Endothelial cell (in vitro differentiated cells): ENCODE measurements at regions not wholly inside any gene's neighbourhood (a gene's known extent, or its start where the extent isn't known, plus 50 kb on each side); places are given as distances from the start of the nearest gene placed in this dataset.

Experiments used
- DNase-seq: peaks from one replicate; pipeline ENCODE4 v3.0.0; 2021; ENCODE audit warnings: low spot score
- H3K27ac Mint-ChIP-seq: one replicate; pipeline ENCODE4 v1.8.0; 2021; ENCODE audit warnings: mixed read lengths, inconsistent platforms; ENCODE audit not compliant: unreplicated experiment
- H3K27me3 Mint-ChIP-seq: one replicate; pipeline ENCODE4 v1.8.0; 2021; ENCODE audit warnings: mild to moderate bottlenecking, moderate library complexity, mixed read lengths, inconsistent platforms; ENCODE audit not compliant: unreplicated experiment
- H3K36me3 Mint-ChIP-seq: one replicate; pipeline ENCODE4 v1.8.0; 2021; ENCODE audit warnings: mild to moderate bottlenecking, low read depth, mixed read lengths, inconsistent platforms; ENCODE audit not compliant: unreplicated experiment
- H3K4me1 Mint-ChIP-seq: one replicate; pipeline ENCODE4 v1.8.0; 2021; ENCODE audit warnings: mild to moderate bottlenecking, mixed read lengths, inconsistent platforms; ENCODE audit not compliant: unreplicated experiment
- H3K4me3 Mint-ChIP-seq: one replicate; pipeline ENCODE4 v1.8.0; 2021; ENCODE audit warnings: mild to moderate bottlenecking, mixed read lengths, inconsistent platforms; ENCODE audit not compliant: unreplicated experiment
- H3K9me3 Mint-ChIP-seq: one replicate; pipeline ENCODE4 v1.8.0; 2021; ENCODE audit warnings: mixed read lengths, inconsistent platforms; ENCODE audit not compliant: unreplicated experiment
- TF ChIP-seq, protein P1 (sequence below): fragments of 200-600 bp; sonication (generic); IDR thresholded peaks from one replicate; pipeline ENCODE4 v1.5.0; 2021; ENCODE audit warnings: antibody characterized with exemption; ENCODE audit not compliant: unreplicated experiment

DNA sequence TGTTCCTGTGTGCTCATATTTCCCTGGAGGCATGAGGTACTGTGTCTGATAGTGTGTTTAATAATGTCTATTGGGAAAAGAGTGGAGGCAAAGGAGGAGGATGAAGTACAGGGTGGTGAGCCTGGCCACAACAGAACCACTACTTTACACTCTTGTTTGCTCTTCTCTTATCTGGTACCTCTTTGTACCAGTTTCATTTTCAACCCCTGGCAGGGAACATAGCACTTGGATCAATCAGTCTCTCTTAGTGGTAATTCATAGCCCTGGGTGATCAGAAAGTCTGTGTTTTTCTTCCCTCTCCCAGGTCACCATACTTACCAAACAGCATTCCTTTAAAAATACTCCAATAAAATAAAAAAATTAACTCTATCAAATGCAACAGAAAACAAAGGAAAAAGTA lies 105.4 kb downstream of the DMRT2 start:
- Mint-ChIP-seq H3K4me3 (no peak overlapping the region), H3K36me3 (no peaks in the 10 kb centered on the region), H3K4me1 (no peaks in the 10 kb centered on the region), H3K27ac (no peak overlapping the region), H3K9me3 (no peaks in the 10 kb centered on the region), H3K27me3 (no peaks in the 10 kb centered on the region)
- no peak for DNase-seq
- TF ChIP-seq, protein P1, sequence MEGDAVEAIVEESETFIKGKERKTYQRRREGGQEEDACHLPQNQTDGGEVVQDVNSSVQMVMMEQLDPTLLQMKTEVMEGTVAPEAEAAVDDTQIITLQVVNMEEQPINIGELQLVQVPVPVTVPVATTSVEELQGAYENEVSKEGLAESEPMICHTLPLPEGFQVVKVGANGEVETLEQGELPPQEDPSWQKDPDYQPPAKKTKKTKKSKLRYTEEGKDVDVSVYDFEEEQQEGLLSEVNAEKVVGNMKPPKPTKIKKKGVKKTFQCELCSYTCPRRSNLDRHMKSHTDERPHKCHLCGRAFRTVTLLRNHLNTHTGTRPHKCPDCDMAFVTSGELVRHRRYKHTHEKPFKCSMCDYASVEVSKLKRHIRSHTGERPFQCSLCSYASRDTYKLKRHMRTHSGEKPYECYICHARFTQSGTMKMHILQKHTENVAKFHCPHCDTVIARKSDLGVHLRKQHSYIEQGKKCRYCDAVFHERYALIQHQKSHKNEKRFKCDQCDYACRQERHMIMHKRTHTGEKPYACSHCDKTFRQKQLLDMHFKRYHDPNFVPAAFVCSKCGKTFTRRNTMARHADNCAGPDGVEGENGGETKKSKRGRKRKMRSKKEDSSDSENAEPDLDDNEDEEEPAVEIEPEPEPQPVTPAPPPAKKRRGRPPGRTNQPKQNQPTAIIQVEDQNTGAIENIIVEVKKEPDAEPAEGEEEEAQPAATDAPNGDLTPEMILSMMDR = no peak

DNA sequence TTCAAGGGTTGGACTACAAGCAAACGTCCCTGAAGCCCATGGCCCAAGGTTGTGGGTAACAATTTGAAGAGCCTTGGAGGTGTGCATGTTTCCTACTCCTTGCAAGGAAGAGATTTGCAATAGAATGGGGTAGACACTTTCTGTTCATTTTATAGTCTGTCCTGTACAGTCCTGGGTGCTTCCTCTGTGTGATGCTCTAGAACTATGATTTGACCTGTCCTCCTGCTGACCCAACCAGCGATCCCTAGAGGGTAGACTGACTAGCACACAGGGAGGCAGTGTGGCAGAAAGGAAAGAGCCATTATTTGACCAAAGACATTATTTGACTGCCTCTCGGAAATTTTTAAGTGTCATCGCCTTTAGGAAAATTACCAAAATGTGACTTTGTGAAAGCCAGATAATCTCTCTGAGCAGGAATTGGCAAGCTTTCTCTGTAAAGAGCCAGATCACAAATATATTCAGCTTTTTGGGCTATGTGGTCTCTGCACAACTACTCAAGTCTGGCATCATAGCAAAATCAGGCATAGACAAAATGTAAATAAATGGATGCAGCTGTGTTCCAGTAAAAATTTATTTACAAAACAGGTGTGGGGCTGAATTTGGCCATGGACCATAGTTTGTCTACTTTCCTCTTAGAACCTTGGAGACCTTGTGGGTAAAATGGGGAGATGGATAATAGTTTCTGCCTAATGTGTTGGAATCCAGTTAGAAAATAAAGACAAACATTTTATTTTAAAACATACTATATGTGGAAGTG lies 106.8 kb downstream of the DMRT2 start:
- no peak overlapping the region for H3K4me3 Mint-ChIP-seq
- H3K4me1 Mint-ChIP-seq = no peaks in the 10 kb centered on the region
- no peak for DNase-seq

DNA sequence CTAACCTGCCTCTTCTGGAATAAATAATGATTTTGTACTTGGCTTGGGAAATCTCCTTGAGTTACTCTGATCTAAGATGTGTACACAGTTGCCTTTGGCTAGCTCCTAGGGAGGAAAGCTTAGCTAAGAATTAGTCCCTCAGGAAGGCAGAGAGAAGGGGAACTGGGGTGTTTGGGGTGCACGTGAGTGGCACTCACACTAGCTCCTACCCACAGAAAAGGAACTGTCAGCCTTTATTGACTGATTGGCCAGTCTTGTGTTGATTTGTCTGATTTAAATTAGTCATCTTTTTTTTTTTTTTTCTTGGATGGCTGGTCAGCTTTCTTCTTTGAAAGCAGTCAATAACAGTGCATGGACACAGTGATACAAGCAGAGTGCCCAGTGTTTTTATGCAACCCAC lies 107.7 kb downstream of the DMRT2 start:
- no peak overlapping the region for H3K4me3 Mint-ChIP-seq
- no peaks in the 10 kb centered on the region for H3K4me1 Mint-ChIP-seq
- H3K27me3 Mint-ChIP-seq = no peaks in the 10 kb centered on the region
- TF ChIP-seq, protein P1 = no peak
- no peaks in the 10 kb centered on the region for H3K36me3 Mint-ChIP-seq
- DNase-seq = no peak
- no peaks in the 10 kb centered on the region for H3K9me3 Mint-ChIP-seq
- no peak overlapping the region for H3K27ac Mint-ChIP-seq

More for the DNA sequence above, 106.8 kb downstream of the DMRT2 start:
- TF ChIP-seq, protein P1 = no peak
- H3K36me3 Mint-ChIP-seq = no peaks in the 10 kb centered on the region
- no peak overlapping the region for H3K27ac Mint-ChIP-seq
- no peaks in the 10 kb centered on the region for H3K27me3 Mint-ChIP-seq
- no peaks in the 10 kb centered on the region for H3K9me3 Mint-ChIP-seq

DNA sequence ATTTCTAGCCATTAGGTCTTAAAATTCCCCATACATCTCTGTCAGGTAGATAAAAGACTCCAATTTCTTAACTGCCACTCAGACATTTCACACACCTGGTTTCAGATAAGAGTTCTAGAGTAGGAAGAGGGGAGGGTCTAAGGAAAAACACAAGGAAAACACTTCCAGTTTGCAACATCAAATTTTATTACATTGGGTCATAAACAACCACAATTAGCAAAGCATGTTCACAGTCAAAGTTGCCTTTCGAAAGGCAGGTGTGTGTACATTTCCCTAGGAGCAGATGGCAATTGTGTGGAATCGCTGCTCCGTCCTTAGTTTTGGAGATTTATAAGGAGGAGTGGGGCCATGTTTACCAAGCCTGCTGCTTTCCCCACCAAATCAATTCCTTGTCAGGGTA lies 120.8 kb downstream of the DMRT2 start:
- no peak for DNase-seq
- no peaks in the 10 kb centered on the region for H3K9me3 Mint-ChIP-seq
- TF ChIP-seq, protein P1 = no peak
- no peaks in the 10 kb centered on the region for H3K4me1 Mint-ChIP-seq
- no peaks in the 10 kb centered on the region for H3K36me3 Mint-ChIP-seq
- no peak overlapping the region for H3K27ac Mint-ChIP-seq
- H3K4me3 Mint-ChIP-seq = no peak overlapping the region
- H3K27me3 Mint-ChIP-seq = no peaks in the 10 kb centered on the region

DNA sequence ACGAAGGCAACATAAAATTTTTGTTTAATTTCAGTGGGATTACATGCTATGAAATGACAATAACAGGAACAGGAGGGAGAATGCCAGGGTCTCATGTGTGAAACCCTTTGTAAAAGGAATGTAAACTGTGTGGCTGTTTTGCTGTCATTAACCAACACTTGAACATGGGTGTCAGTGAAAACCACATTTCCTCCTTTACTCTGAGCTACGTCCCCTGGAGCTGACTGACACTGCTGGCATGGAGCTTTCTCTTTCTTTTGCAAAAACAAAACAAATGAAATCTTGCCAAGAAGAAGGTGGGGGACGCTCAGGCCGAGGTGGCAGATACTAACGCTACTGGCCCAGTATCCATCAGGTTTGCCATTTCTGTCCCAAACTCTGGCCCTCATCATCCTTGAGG lies 121.4 kb downstream of the DMRT2 start:
- Mint-ChIP-seq H3K27ac (no peak overlapping the region), H3K4me1 (no peaks in the 10 kb centered on the region), H3K36me3 (no peaks in the 10 kb centered on the region), H3K4me3 (no peak overlapping the region), H3K27me3 (no peaks in the 10 kb centered on the region), H3K9me3 (no peaks in the 10 kb centered on the region)
- no peak for DNase-seq
- TF ChIP-seq, protein P1 = no peak
